GM12891 (cell line): ENCODE measurements at regions not wholly inside any gene's neighbourhood (a gene's known extent, or its start where the extent isn't known, plus 50 kb on each side); places are given as distances from the start of the nearest gene placed in this dataset.

Source experiments
- POLR2A ChIP-seq: IDR thresholded peaks from 2 replicates; pipeline ENCODE4 v1.6.1; 2011; ENCODE audit warnings: low read depth, low read length, control low read depth
- POLR2AphosphoS5 ChIP-seq: IDR thresholded peaks from 2 replicates; pipeline ENCODE4 v1.6.1; 2011; ENCODE audit warnings: low read depth, low read length, control low read depth

DNA sequence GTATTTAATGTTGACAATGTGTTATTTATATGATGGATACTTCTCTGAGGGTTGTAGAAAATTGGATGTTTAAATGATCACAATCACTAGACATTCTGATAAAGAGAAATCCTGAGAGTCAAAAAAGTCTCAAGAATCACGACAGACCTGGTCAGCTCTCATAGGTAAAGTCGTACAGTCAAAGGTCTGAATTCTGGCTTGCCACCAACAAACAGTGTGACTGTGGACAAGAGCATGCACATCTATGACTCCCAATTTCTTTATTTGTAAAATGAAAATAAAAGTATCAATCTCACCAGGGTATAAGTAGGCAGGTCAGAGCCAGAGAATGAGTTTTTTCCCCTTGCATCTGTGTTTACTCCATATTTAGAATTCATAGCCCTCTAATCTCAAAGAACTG is 556.7 kb downstream of the FAM181B start:
- no peak for TF ChIP-seq POLR2A
- TF ChIP-seq POLR2AphosphoS5: no peak
